ENCODE measurements at regions not wholly inside any gene's neighbourhood (a gene's known extent, or its start where the extent isn't known, plus 50 kb on each side); places are given as distances from the start of the nearest gene placed in this dataset.

GRCh38 chr11:30174265-30175020 lies 56.4 kb upstream of the FSHB start:
- TF ChIP-seq CTCF (IDR thresholded peaks at IDR 0.05; ENCODE audit: low read length): no peak
- TF ChIP-seq EZH2 (optimal IDR thresholded peaks at IDR 0.05; ENCODE audit: low read depth, low read length): no peak
- no peak for TF ChIP-seq EZH2phosphoT487 (IDR thresholded peaks at IDR 0.05; ENCODE audit: low read length)

All from MM.1S (cell line).